ENCODE measurements at regions not wholly inside any gene's neighbourhood (a gene's known extent, or its start where the extent isn't known, plus 50 kb on each side); places are given as distances from the start of the nearest gene placed in this dataset.

DNA sequence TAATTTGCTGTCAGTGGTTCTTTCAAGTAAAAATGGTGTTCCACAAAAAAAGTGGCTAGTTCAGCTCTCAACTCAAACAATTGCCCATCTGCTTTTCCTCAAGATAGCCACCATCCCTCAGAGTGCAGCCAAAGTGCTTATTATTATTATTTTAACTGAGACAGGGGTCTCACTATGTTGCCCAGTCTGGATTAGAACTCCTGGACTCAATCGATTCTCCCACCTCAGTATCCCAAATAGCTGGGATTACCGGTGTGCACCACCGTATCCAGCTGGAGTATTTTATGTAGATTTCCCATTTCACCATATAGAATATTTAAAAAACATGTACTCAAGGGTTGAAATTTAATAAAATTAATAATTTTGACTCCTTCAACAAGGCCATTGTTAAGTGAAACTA, 62.1 kb upstream of the USP9X start:
- TF ChIP-seq POLR2A (IDR thresholded peaks at IDR 0.05; ENCODE audit: extremely low read depth, insufficient read length): no peak
- TF ChIP-seq, protein P1, sequence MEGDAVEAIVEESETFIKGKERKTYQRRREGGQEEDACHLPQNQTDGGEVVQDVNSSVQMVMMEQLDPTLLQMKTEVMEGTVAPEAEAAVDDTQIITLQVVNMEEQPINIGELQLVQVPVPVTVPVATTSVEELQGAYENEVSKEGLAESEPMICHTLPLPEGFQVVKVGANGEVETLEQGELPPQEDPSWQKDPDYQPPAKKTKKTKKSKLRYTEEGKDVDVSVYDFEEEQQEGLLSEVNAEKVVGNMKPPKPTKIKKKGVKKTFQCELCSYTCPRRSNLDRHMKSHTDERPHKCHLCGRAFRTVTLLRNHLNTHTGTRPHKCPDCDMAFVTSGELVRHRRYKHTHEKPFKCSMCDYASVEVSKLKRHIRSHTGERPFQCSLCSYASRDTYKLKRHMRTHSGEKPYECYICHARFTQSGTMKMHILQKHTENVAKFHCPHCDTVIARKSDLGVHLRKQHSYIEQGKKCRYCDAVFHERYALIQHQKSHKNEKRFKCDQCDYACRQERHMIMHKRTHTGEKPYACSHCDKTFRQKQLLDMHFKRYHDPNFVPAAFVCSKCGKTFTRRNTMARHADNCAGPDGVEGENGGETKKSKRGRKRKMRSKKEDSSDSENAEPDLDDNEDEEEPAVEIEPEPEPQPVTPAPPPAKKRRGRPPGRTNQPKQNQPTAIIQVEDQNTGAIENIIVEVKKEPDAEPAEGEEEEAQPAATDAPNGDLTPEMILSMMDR (IDR thresholded peaks at IDR 0.05; ENCODE audit: low read depth, low read length): no peak
- no peak for TF ChIP-seq MYC (IDR thresholded peaks at IDR 0.05; ENCODE audit: low read depth, low read length)
- TF ChIP-seq, protein P2, sequence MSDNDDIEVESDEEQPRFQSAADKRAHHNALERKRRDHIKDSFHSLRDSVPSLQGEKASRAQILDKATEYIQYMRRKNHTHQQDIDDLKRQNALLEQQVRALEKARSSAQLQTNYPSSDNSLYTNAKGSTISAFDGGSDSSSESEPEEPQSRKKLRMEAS (IDR thresholded peaks at IDR 0.05; ENCODE audit: low read depth, low read length): no peak

All from NB4 (cell line).